ENCODE measurements at regions not wholly inside any gene's neighbourhood (a gene's known extent, or its start where the extent isn't known, plus 50 kb on each side); places are given as distances from the start of the nearest gene placed in this dataset.

GRCh38 chr2:239747771-239748170, 277.4 kb downstream of the NDUFA10 start:
- Histone ChIP-seq H3K27me3 (replicated peaks; ENCODE audit: control insufficient read depth, insufficient read depth, low read length) (no peaks in the 10 kb centered on the region; the same call in 1 of the 2 replicates), H3K4me3 (replicated peaks; ENCODE audit: low read depth, low read length) (no peak overlapping the region), H3K36me3 (ENCODE audit: control insufficient read depth, insufficient read depth, low read length) (no peaks in the 10 kb centered on the region)
- no peak for TF ChIP-seq CTCF (IDR thresholded peaks at IDR 0.05; ENCODE audit: insufficient read depth, low read length, poor library complexity, severe bottlenecking)
- DNase-seq (ENCODE audit: extremely low read depth, insufficient read length): no peak

GRCh38 chr2:239747274-239747673, 277.9 kb downstream of the NDUFA10 start:
- H3K36me3 ChIP-seq (ENCODE audit: control insufficient read depth, insufficient read depth, low read length): no peaks in the 10 kb centered on the region
- DNase-seq (ENCODE audit: extremely low read depth, insufficient read length): no peak
- H3K27me3 ChIP-seq (replicated peaks; ENCODE audit: control insufficient read depth, insufficient read depth, low read length): no peaks in the 10 kb centered on the region; the same call in 1 of the 2 replicates
- H3K4me3 ChIP-seq (replicated peaks; ENCODE audit: low read depth, low read length): no peak overlapping the region
- TF ChIP-seq CTCF (IDR thresholded peaks at IDR 0.05; ENCODE audit: insufficient read depth, low read length, poor library complexity, severe bottlenecking): no peak

GRCh38 chr2:239746559-239747246, 278.4 kb downstream of the NDUFA10 start:
- no peaks in the 10 kb centered on the region; the same call in 1 of the 2 replicates for H3K27me3 ChIP-seq (replicated peaks; ENCODE audit: control insufficient read depth, insufficient read depth, low read length)
- DNase-seq (ENCODE audit: extremely low read depth, insufficient read length): no peak
- H3K4me3 ChIP-seq (replicated peaks; ENCODE audit: low read depth, low read length): no peak overlapping the region
- TF ChIP-seq CTCF (IDR thresholded peaks at IDR 0.05; ENCODE audit: insufficient read depth, low read length, poor library complexity, severe bottlenecking): no peak
- H3K36me3 ChIP-seq (ENCODE audit: control insufficient read depth, insufficient read depth, low read length): no peaks in the 10 kb centered on the region

GRCh38 chr2:239745386-239746227, 279.5 kb downstream of the NDUFA10 start:
- DNase-seq (ENCODE audit: extremely low read depth, insufficient read length): no peak
- H3K36me3 ChIP-seq (ENCODE audit: control insufficient read depth, insufficient read depth, low read length): no peaks in the 10 kb centered on the region
- no peak for TF ChIP-seq CTCF (IDR thresholded peaks at IDR 0.05; ENCODE audit: insufficient read depth, low read length, poor library complexity, severe bottlenecking)
- no peaks in the 10 kb centered on the region; the same call in 1 of the 2 replicates for H3K27me3 ChIP-seq (replicated peaks; ENCODE audit: control insufficient read depth, insufficient read depth, low read length)
- H3K4me3 ChIP-seq (replicated peaks; ENCODE audit: low read depth, low read length): no peak overlapping the region

- no peak for DNase-seq (ENCODE audit: extremely low read depth, insufficient read length)
- H3K36me3 ChIP-seq (ENCODE audit: control insufficient read depth, insufficient read depth, low read length): no peaks in the 10 kb centered on the region
- H3K27me3 ChIP-seq (replicated peaks; ENCODE audit: control insufficient read depth, insufficient read depth, low read length): no peaks in the 10 kb centered on the region; the same call in 1 of the 2 replicates
- no peak for TF ChIP-seq CTCF (IDR thresholded peaks at IDR 0.05; ENCODE audit: insufficient read depth, low read length, poor library complexity, severe bottlenecking)
- no peak overlapping the region for H3K4me3 ChIP-seq (replicated peaks; ENCODE audit: low read depth, low read length)
Measured at GRCh38 chr2:239744706-239745340, 280.3 kb downstream of the NDUFA10 start.

Measured in GM06990 (cell line).